Coronary artery (tissue), 2 donors: ENCODE measurements at regions not wholly inside any gene's neighbourhood (a gene's known extent, or its start where the extent isn't known, plus 50 kb on each side); places are given as distances from the start of the nearest gene placed in this dataset.
"Not testable (repeated sequence)": the region's sequence is repeated elsewhere in the genome, so short reads cannot be mapped to it uniquely, and the experiment has no call there.

Source experiments
- DNase-seq: peaks from one replicate; pipeline ENCODE4 v3.0.0-alpha.2; 2017; ENCODE audit warnings: low spot score
- H3K27ac ChIP-seq, 2 donors: fragments of 200-600 bp; sonication (generic); one replicate each; pipeline ENCODE4 v1.5.1; 2016 to 2019
- H3K4me3 ChIP-seq: fragments of 200-600 bp; sonication (generic); 2 replicates; pipeline ENCODE4 v1.5.1; 2016; ENCODE audit warnings: mild to moderate bottlenecking, moderate library complexity
- CTCF ChIP-seq: fragments of 200-600 bp; sonication (generic); IDR thresholded peaks from one replicate; pipeline ENCODE4 v1.5.1; 2019; ENCODE audit warnings: antibody characterized with exemption

- no peak for TF ChIP-seq CTCF
- no peak overlapping the region for H3K27ac ChIP-seq
- H3K4me3 ChIP-seq, result no peak overlapping the region
- DNase-seq, result no peak
These were observed 144.8 kb upstream of the NEBL start for GRCh38 chr10:21041763-21042458.

- Histone ChIP-seq H3K4me3 (no peak overlapping the region), H3K27ac (no peak overlapping the region)
- no peak for DNase-seq
- no peak for TF ChIP-seq CTCF
These were observed 142.6 kb upstream of the NEBL start for GRCh38 chr10:21039721-21040120.

GRCh38 chr10:21036757-21037156 is 139.6 kb upstream of the NEBL start:
- TF ChIP-seq CTCF, result no peak
- no peak overlapping the region for H3K4me3 ChIP-seq
- DNase-seq, result no peak
- H3K27ac ChIP-seq, result no peak overlapping the region

- H3K27ac ChIP-seq, H3K4me3 ChIP-seq, DNase-seq: not testable (repeated sequence)
These were observed 137.7 kb upstream of the NEBL start for GRCh38 chr10:21034770-21035169.

GRCh38 chr10:21034241-21034640 is 137.1 kb upstream of the NEBL start:
- no peak for DNase-seq
- H3K27ac ChIP-seq, result no peak overlapping the region
- no peak for TF ChIP-seq CTCF

GRCh38 chr10:21032587-21033319 is 135.6 kb upstream of the NEBL start:
- no peak for DNase-seq
- Histone ChIP-seq H3K27ac (no peak overlapping the region), H3K4me3 (no peak overlapping the region)
- TF ChIP-seq CTCF, result no peak

More at GRCh38 chr10:21034241-21034640, 137.1 kb upstream of the NEBL start:
- no peak overlapping the region for H3K4me3 ChIP-seq

- Histone ChIP-seq H3K27ac (no peak overlapping the region), H3K4me3 (no peak overlapping the region)
- DNase-seq, result no peak
- TF ChIP-seq CTCF, result no peak
These were observed 134.2 kb upstream of the NEBL start for GRCh38 chr10:21031232-21031795.
